ENCODE measurements at regions not wholly inside any gene's neighbourhood (a gene's known extent, or its start where the extent isn't known, plus 50 kb on each side); places are given as distances from the start of the nearest gene placed in this dataset.
"Not testable (repeated sequence)": the region's sequence is repeated elsewhere in the genome, so short reads cannot be mapped to it uniquely, and the experiment has no call there.

GRCh38 chr10:6925146-6925545 lies 345.1 kb upstream of the PRKCQ start:
- DNase-seq (ENCODE audit: low read depth), result no peak

DNA sequence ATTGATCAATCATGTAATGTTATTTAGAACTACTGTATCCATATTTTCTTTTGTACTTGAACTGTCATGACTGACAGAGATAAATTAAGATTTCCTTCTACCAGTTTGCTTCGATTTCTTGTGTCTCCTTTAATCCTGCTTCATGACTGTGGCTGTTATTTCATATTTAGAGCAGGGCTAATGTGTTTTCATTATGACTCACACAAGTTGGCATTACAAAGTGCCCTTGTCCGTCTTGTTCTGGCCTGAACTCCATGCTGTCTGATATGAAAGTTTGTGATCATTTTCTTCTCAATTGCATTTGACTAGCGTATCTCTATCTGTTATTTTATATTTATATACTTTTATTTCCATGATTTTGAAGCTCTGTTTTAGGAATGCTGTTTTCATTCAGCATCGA lies 344.1 kb upstream of the PRKCQ start:
- no peak for DNase-seq (ENCODE audit: low read depth)

GRCh38 chr10:6921026-6921425 lies 340.9 kb upstream of the PRKCQ start:
- DNase-seq (ENCODE audit: low read depth), result not testable (repeated sequence)

DNA sequence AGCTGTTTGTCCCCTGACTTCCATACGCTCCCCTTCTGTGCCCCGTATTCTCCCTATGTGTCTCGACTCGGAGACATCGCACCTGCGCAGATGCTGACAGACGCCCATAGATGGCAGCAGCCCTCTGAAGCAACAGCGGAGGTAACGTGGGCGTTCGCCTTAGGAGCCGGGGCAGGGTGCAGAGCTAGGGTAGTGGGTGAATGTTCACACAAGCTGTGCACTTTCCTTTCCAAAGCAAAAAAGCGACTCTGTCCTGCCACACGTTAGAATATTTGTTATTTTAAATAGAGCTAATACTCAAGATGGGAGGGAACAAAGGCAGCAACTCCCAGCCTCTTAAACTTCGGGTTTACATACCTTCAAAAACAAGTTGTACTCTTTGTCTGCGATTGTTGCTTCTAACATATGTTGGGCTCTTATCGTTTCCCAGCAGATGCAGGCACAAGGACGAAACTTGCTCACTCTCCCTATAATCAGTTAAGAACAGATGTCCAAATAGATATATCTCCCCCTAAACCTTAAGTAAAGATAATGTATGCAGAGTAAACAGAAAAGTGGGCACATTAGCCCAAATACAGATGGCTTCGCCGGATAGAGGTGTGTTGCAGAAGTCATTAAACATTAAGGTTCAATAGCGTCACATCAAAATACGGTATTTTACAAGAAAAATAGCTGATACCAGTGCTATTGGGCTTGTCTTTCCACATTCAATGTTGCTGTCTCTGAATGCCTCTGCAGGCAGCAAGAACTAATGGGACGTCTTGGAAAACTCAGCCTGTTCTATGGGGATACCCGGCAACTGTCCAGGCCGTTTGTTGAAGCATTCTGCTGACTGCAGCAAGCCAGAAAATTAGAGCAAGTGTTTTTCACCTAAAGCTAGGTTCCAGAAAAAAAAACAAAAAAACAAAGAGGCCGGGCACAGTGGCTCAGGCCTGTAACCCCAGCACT lies 340.3 kb upstream of the PRKCQ start:
- DNase-seq (ENCODE audit: low read depth), result peak; percentile 53

DNA sequence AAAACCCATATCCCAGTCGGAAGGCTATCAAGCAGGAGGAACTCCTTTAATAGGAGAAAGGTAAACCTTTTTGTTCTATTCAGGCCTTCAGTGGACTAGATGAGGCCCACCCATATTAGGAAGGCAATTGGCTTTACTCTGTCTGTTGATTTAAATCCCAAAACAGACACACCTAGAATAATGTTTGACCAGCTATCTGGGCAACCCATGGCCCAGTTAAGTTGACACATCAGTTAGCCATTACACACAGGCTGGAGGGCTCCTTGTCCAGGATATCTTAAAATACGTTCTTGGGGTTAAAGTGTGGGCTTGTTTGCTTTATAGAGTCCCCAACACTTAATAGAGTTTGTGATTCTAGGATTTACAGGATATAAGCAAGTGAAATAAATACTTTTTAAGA lies 339.0 kb upstream of the PRKCQ start:
- no peak for DNase-seq (ENCODE audit: low read depth)

- DNase-seq (ENCODE audit: low read depth), result peak; percentile 47
Observed at GRCh38 chr10:6918305-6918704, 338.2 kb upstream of the PRKCQ start.

GRCh38 chr10:6917125-6917524 lies 337.0 kb upstream of the PRKCQ start:
- no peak for DNase-seq (ENCODE audit: low read depth)

- no peak for DNase-seq (ENCODE audit: low read depth)
Observed at GRCh38 chr10:6916601-6917000, 336.5 kb upstream of the PRKCQ start.

- no peak for DNase-seq (ENCODE audit: low read depth)
Observed at GRCh38 chr10:6915307-6915706, 335.2 kb upstream of the PRKCQ start.

DNA sequence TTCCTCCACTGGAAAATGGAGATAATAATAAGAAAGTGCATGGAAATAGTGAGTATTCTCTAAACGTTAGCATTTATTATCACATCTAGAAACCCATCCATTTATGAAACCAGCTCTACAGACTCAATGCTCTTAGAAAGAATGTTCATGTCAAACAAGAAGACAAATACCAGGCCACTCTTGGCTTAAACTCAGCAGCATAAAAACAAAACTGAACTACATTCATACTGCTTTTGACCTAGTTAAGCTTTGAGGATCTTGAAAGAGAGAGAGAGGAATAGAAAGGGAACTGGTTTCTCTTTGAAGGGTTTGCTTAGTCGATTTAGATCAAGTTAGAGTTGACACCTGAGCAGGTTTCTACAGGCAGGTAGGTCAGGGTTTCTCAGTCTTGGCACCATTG lies 332.9 kb upstream of the PRKCQ start:
- no peak for DNase-seq (ENCODE audit: low read depth)

DNA sequence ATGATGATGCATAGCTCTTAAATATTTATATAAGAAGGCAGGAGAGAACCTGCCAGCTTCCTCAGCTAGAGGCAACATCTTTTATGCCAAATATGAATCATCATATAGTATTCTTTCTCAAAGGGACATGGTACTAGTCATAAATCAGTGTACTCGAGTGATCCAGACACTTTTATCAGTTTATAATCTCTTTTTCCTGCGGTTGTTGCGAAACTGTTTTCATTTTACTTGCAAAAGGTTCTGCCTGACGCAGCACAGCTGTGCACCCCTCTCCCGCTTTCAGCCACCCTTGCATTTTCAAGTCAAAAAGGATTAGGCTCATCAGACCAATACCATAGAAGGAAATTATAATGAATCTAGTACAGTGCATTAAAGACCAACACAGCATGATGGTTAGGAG lies 332.3 kb upstream of the PRKCQ start:
- DNase-seq (ENCODE audit: low read depth), result no peak

GRCh38 chr10:6912021-6912420 lies 331.9 kb upstream of the PRKCQ start:
- DNase-seq (ENCODE audit: low read depth), result no peak

- no peak for DNase-seq (ENCODE audit: low read depth)
Observed at GRCh38 chr10:6909905-6910560, 330.0 kb upstream of the PRKCQ start.

- no peak for DNase-seq (ENCODE audit: low read depth)
Observed at GRCh38 chr10:6907877-6908530, 327.9 kb upstream of the PRKCQ start.

DNA sequence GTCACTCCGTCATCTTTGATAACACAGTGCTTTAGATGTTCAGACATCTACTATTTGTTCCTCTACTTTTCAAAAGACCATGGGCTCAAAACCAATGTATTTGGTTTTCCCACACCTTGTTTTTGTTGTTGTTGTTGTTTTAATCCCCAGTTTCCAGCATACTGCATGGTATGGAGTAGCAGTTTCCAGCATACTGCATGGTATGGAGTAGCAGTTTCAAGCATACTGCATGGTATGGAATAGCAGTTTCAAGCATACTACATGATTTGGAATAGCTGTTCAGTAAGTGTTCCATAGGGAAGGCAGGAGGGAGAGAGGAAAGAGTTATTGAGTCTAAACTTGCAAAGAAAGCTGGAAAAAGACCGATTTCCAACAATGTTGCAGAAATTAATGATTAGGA lies 314.3 kb upstream of the PRKCQ start:
- no peak for DNase-seq (ENCODE audit: low read depth)

- no peak for DNase-seq (ENCODE audit: low read depth)
Observed at GRCh38 chr10:6892864-6893263, 312.8 kb upstream of the PRKCQ start.

GRCh38 chr10:6891924-6892323 lies 311.8 kb upstream of the PRKCQ start:
- no peak for DNase-seq (ENCODE audit: low read depth)

DNA sequence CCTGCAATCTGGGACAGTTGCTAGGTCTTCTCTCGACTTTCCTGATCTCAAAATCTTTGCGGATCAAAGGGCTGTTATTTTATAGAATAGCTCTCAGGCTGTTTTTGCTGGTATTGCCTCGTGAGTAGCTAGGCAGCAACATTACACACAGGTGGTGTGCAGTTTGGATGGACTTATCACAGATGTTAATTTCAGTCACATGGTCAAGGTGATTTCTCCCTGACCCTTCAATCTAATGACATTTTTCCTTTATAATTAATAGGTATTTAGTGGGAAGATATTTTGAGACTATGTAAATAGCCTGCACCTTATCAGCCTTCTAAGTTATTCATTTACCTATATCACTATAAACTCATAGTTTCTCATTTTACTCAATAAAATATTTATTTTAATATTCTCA lies 309.6 kb upstream of the PRKCQ start:
- no peak for DNase-seq (ENCODE audit: low read depth)

DNA sequence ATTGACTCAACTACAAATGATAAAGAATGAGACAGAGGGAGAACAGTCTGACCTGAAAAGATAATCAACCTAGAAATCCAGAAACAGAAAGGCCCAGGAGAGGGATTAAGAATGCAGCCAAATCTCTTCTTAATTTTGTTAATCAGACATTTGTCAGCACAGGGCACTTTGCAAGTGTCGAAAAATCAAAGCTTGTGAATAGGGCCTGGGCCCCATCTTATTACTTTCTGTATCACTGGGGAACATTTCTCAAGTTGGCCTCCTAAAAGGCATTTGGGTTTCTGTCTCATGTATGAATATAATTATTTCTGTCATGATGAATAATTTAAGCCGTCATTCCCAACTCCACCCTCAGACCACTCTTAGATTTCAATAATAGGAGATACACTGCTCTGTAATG lies 308.4 kb upstream of the PRKCQ start:
- DNase-seq (ENCODE audit: low read depth), result no peak

DNA sequence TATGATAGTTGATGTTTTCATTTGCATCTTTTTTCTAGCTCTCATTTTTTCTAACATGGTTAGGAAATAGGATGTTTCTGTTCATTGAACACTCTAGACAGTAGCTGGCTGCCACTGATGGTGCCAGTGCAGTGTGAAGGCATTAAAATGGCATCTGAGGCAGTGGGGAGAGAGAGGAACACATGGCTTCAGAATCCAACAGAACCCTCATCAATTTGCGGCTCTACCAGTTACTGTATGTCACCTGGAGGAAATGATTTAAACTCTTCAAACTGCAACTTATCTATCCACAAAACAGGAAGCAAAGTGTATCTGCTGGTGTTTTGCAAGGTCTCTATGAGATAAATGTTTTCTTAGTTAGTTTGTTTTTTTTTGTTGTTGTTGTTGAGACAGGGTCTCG lies 305.2 kb upstream of the PRKCQ start:
- no peak for DNase-seq (ENCODE audit: low read depth)

DNA sequence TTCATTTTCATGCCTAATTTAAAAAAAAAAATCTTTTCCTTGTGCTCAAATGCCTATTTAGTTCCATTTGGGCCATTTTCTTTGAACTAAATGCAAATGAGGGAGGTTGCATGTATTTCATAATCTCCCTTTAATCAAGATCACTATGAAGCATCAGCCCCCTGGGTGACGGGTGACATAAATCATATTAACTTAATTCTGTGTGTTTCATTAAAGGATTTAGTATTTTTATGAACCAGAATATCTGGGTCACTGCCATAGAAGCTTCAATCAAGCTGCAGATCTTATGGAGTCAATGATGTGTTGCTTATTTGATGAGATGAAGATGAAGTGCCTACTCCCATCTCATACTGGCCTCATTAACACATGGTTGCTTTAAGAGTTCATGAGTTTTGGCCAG lies 301.9 kb upstream of the PRKCQ start:
- DNase-seq (ENCODE audit: low read depth), result no peak

DNA sequence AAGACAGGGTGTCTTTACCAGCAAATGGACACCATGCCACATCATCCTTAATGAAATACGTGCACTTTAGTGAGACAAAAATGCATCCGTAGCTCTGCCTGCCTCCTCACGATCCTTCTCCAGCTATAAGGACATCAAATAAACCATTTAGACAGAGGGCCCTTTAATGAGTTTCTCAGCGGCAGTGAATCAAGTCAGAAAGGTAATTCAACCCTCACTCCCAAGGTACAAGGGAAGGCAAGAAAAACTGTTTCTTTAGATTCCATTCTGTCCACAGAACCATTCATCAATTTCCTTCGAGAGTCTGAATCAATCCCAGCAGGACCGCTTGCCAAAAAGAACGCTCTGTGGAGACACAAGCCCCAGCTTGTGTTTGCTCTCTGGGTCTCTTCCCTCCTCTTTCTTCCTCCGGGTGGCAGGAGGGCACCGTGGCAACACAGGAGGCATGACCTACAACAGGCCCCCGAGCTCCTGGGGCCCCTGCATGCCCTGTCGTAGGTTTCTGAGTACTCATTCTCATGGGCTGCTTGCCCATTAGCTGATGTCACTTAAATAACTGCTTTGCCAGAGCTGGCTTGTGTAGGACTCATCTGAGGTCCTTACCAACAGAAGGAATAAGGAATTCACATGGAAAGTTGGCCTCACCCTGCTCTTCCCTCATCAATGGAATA lies 297.8 kb upstream of the PRKCQ start:
- DNase-seq (ENCODE audit: low read depth), result no peak

DNA sequence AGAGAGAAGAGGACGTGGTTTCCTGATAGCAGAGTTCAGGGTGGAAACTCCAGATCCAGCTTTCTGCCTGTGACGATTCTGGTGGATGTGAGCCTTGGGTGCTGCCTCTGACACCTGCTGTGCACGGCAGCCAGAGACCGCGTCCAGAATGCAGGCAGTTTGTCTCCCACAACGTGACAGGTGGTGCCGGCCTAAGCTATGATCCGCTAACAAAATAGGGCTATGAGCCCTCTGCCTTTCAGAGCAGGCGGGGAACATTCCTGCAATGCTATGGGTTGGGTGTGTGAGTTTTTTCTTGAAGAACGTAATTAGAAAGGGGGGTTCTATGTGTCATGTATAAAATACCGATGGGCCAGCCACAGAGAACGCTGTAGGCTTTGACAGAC lies 297.3 kb upstream of the PRKCQ start:
- DNase-seq (ENCODE audit: low read depth), result no peak

All from stimulated activated CD8-positive, alpha-beta memory T cell treated with anti-CD3 and anti-CD28 coated beads, Interleukin-15, amount 100 ng/mL, for 1 hour (primary cell).